ENCODE measurements at regions not wholly inside any gene's neighbourhood (a gene's known extent, or its start where the extent isn't known, plus 50 kb on each side); places are given as distances from the start of the nearest gene placed in this dataset.

GRCh38 chr4:175127314-175127713 is 209.2 kb downstream of the ADAM29 start:
- TF ChIP-seq POLR2A (conservative IDR thresholded peaks at IDR 0.05) (no peak), FOS (IDR thresholded peaks at IDR 0.05; ENCODE audit: extremely low read depth, insufficient read length) (no peak)

All from K562 (cell line).